ENCODE measurements at regions not wholly inside any gene's neighbourhood (a gene's known extent, or its start where the extent isn't known, plus 50 kb on each side); places are given as distances from the start of the nearest gene placed in this dataset.

GRCh38 chr18:44048846-44049245 lies 631.8 kb upstream of the SETBP1 start:
- DNase-seq, result no peak

GRCh38 chr18:44051026-44051425 lies 629.7 kb upstream of the SETBP1 start:
- no peak for DNase-seq

- no peak for DNase-seq
These were observed 626.2 kb upstream of the SETBP1 start for GRCh38 chr18:44054514-44054913.

GRCh38 chr18:44060197-44060596 lies 620.5 kb upstream of the SETBP1 start:
- DNase-seq, result no peak

GRCh38 chr18:44061438-44061837 lies 619.2 kb upstream of the SETBP1 start:
- DNase-seq, result no peak

GRCh38 chr18:44062345-44062744 lies 618.3 kb upstream of the SETBP1 start:
- no peak for DNase-seq

- DNase-seq, result no peak
These were observed 615.5 kb upstream of the SETBP1 start for GRCh38 chr18:44065206-44065605.

- DNase-seq, result no peak
These were observed 614.1 kb upstream of the SETBP1 start for GRCh38 chr18:44066541-44066940.

- DNase-seq, result no peak
These were observed 613.5 kb upstream of the SETBP1 start for GRCh38 chr18:44067186-44067585.

- no peak for DNase-seq
These were observed 605.6 kb upstream of the SETBP1 start for GRCh38 chr18:44075038-44075437.

- no peak for DNase-seq
These were observed 601.1 kb upstream of the SETBP1 start for GRCh38 chr18:44079606-44080005.

- DNase-seq, result no peak
These were observed 600.6 kb upstream of the SETBP1 start for GRCh38 chr18:44080054-44080453.

GRCh38 chr18:44089732-44090131 lies 591.0 kb upstream of the SETBP1 start:
- DNase-seq, result no peak

- DNase-seq, result no peak
These were observed 590.2 kb upstream of the SETBP1 start for GRCh38 chr18:44090453-44090852.

- DNase-seq, result no peak
These were observed 587.4 kb upstream of the SETBP1 start for GRCh38 chr18:44093253-44093652.

GRCh38 chr18:44096016-44096415 lies 584.7 kb upstream of the SETBP1 start:
- no peak for DNase-seq

GRCh38 chr18:44098551-44099098 lies 582.1 kb upstream of the SETBP1 start:
- DNase-seq, result no peak

- no peak for DNase-seq
These were observed 573.5 kb upstream of the SETBP1 start for GRCh38 chr18:44107187-44107586.

- no peak for DNase-seq
These were observed 569.4 kb upstream of the SETBP1 start for GRCh38 chr18:44111337-44111736.

- DNase-seq, result no peak
These were observed 562.9 kb upstream of the SETBP1 start for GRCh38 chr18:44117821-44118220.

- no peak for DNase-seq
These were observed 561.1 kb upstream of the SETBP1 start for GRCh38 chr18:44119607-44120006.

GRCh38 chr18:44123743-44124142 lies 556.9 kb upstream of the SETBP1 start:
- no peak for DNase-seq

GRCh38 chr18:44125446-44125845 lies 555.2 kb upstream of the SETBP1 start:
- DNase-seq, result no peak

- DNase-seq, result no peak
These were observed 554.1 kb upstream of the SETBP1 start for GRCh38 chr18:44126598-44126997.
